Hepatocyte (in vitro differentiated cells): ENCODE measurements at regions not wholly inside any gene's neighbourhood (a gene's known extent, or its start where the extent isn't known, plus 50 kb on each side); places are given as distances from the start of the nearest gene placed in this dataset.

Experiments
- EZH2 ChIP-seq: fragments of 200-600 bp; sonication (generic); IDR thresholded peaks from 2 replicates; pipeline ENCODE4 v1.6.1; 2016; ENCODE audit warnings: antibody characterized with exemption, mild to moderate bottlenecking, borderline replicate concordance
- TF ChIP-seq, protein P1 (sequence below): fragments of 200-600 bp; sonication (generic); IDR thresholded peaks from 2 replicates; pipeline ENCODE4 v1.5.1; 2016; ENCODE audit warnings: antibody characterized with exemption, mild to moderate bottlenecking; ENCODE audit not compliant: poor library complexity

GRCh38 chr18:43797347-43797746 lies 520.1 kb upstream of the SYT4 start:
- TF ChIP-seq, protein P1, sequence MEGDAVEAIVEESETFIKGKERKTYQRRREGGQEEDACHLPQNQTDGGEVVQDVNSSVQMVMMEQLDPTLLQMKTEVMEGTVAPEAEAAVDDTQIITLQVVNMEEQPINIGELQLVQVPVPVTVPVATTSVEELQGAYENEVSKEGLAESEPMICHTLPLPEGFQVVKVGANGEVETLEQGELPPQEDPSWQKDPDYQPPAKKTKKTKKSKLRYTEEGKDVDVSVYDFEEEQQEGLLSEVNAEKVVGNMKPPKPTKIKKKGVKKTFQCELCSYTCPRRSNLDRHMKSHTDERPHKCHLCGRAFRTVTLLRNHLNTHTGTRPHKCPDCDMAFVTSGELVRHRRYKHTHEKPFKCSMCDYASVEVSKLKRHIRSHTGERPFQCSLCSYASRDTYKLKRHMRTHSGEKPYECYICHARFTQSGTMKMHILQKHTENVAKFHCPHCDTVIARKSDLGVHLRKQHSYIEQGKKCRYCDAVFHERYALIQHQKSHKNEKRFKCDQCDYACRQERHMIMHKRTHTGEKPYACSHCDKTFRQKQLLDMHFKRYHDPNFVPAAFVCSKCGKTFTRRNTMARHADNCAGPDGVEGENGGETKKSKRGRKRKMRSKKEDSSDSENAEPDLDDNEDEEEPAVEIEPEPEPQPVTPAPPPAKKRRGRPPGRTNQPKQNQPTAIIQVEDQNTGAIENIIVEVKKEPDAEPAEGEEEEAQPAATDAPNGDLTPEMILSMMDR = no peak
- TF ChIP-seq EZH2 = no peak
